K562 (cell line): ENCODE measurements at regions not wholly inside any gene's neighbourhood (a gene's known extent, or its start where the extent isn't known, plus 50 kb on each side); places are given as distances from the start of the nearest gene placed in this dataset.

Experiments used
- ATAC-seq: fragments of 200-7000 bp; cut with Tn5 transposase; 3 replicates; pipeline ENCODE4 v1.9.1; 2020; ENCODE audit warnings: moderate library complexity
- BruUV-seq: library from RNA; stranded (reverse); fragments of 400-500 nt; replicated peaks from 2 replicates; lab custom pipeline; 2021; lab: Mats Ljungman, UMichigan
- CTCF ChIA-PET: fragments of 300-600 bp; formaldehyde crosslinking; extraction: SDS; loops from one replicate; lab custom pipeline; 2021; ENCODE audit warnings: low intra/inter-chr PET ratio; lab: Yijun Ruan, JAX
- POLR2A ChIA-PET: fragments of 300-600, 350-650 bp; sonication (Branson Sonifier 250); formaldehyde crosslinking; extraction: SDS; loops from one replicate; lab custom pipeline; 2021; ENCODE audit warnings: antibody characterized with exemption, inconsistent platforms; lab: Yijun Ruan, JAX
- DNase-seq, 4 experiments: peaks; one replicate each; pipeline versions ENCODE4 v3.0.0 to v3.0.0-alpha.2; 2011 to 2018; ENCODE audit warnings: low spot score in 3 of 4, mixed read lengths in 3 of 4; ENCODE audit errors: extremely low read depth in 1 of 4
- FAIRE-seq: peaks from 2 replicates; lab custom pipeline; 2011; peaks lifted over from hg19 to GRCh38; lab: Jason Lieb, UNC
- H2AFZ ChIP-seq: 2 replicates; pipeline ENCODE4 v1.6.0; 2011; ENCODE audit warnings: low read depth, low read length, control low read depth, inconsistent platforms
- H3K27ac ChIP-seq: fragments of 200-600 bp; 3 replicates; pipeline ENCODE4 v1.8.0; 2011; ENCODE audit warnings: low read depth, mild to moderate bottlenecking, control low read depth, inconsistent platforms, low read length, moderate library complexity, mixed read lengths; ENCODE audit errors: extremely low read depth
- H3K27me3 ChIP-seq, 2 experiments: fragments of 300-600 bp in 1 of 2; 2 replicates in 1 of 2; 3 replicates in 1 of 2; pipeline versions ENCODE4 v1.6.0 to v1.8.0; 2011; ENCODE audit warnings: inconsistent platforms in 2 of 2, low read length in 2 of 2, mild to moderate bottlenecking in 1 of 2, mixed read lengths in 1 of 2, moderate library complexity in 1 of 2; ENCODE audit not compliant: control insufficient read depth in 2 of 2, insufficient read depth in 2 of 2
- H3K36me3 ChIP-seq: fragments of 300-600 bp; 3 replicates; pipeline ENCODE4 v1.8.0; 2011; ENCODE audit warnings: mild to moderate bottlenecking, low read length, inconsistent platforms; ENCODE audit not compliant: control insufficient read depth, insufficient read depth
- H3K4me1 ChIP-seq, 2 experiments: fragments of 200-600 bp in 1 of 2; replicated peaks in 1 of 2; 2 replicates in 1 of 2; 3 replicates in 1 of 2; pipeline versions ENCODE4 v1.5.1 to v1.8.0; 2011; ENCODE audit warnings: inconsistent platforms in 2 of 2, low read length in 2 of 2, mild to moderate bottlenecking in 1 of 2, mixed read lengths in 1 of 2, moderate library complexity in 1 of 2; ENCODE audit not compliant: control insufficient read depth in 2 of 2, insufficient read depth in 2 of 2
- H3K4me2 ChIP-seq: 2 replicates; pipeline ENCODE4 v1.6.1; 2011; ENCODE audit warnings: low read length, control low read depth, inconsistent platforms, mixed read lengths; ENCODE audit not compliant: insufficient read depth
- H3K4me3 ChIP-seq: fragments of 200-600 bp; sonication (generic), shearing (Covaris generic); 2 replicates; pipeline ENCODE4 v1.5.1; 2016; ENCODE audit warnings: control low read depth, inconsistent platforms
- H3K79me2 ChIP-seq: fragments of 200-600 bp; 3 replicates; pipeline ENCODE4 v1.8.0; 2011; ENCODE audit warnings: low read length, inconsistent platforms; ENCODE audit not compliant: control insufficient read depth, insufficient read depth
- H3K9ac ChIP-seq, 2 experiments: 2 replicates each; pipeline versions ENCODE4 v1.6.0 to v1.6.1; 2011; ENCODE audit warnings: low read depth in 2 of 2, low read length in 2 of 2, control low read depth in 1 of 2, inconsistent platforms in 1 of 2, mild to moderate bottlenecking in 1 of 2, mixed read lengths in 1 of 2; ENCODE audit not compliant: insufficient read depth in 1 of 2
- H3K9me1 ChIP-seq: one replicate; pipeline ENCODE4 v1.6.0; 2011; ENCODE audit warnings: inconsistent platforms, mild to moderate bottlenecking, low read length, moderate library complexity; ENCODE audit not compliant: control insufficient read depth, insufficient read depth
- H3K9me3 ChIP-seq: replicated peaks from 2 replicates; pipeline ENCODE4 v1.5.1; 2011; ENCODE audit warnings: low read depth, low read length, inconsistent platforms; ENCODE audit not compliant: control insufficient read depth, insufficient read depth
- H4K20me1 ChIP-seq: replicated peaks from 2 replicates; pipeline ENCODE4 v1.6.1; 2011; ENCODE audit warnings: low read length, inconsistent platforms, mixed read lengths; ENCODE audit not compliant: control insufficient read depth, insufficient read depth
- JUN ChIP-seq, 2 experiments: sonication (generic) in 1 of 2; formaldehyde crosslinking in 1 of 2; IDR thresholded peaks; 2 replicates each; pipeline versions ENCODE4 v1.6.1 to v1.8.0; 2012 to 2022; ENCODE audit warnings: borderline replicate concordance in 2 of 2, mild to moderate bottlenecking in 2 of 2, improper control_type of control experiment in 1 of 2, low read depth in 1 of 2, low read length in 1 of 2, missing genetic modification reagents in 1 of 2
- MAFG ChIP-seq: fragments of 450-650 bp; conservative IDR thresholded peaks from 2 replicates; pipeline ENCODE4 v1.6.1; 2016; ENCODE audit warnings: missing genetic modification characterization, missing compliant biosample characterization
- NFYB ChIP-seq: IDR thresholded peaks from 2 replicates; pipeline ENCODE4 v1.6.1; 2011; ENCODE audit warnings: mild to moderate bottlenecking, moderate library complexity; ENCODE audit not compliant: insufficient read length; ENCODE audit errors: extremely low read depth
- POLR2AphosphoS5 ChIP-seq: IDR thresholded peaks from 2 replicates; pipeline ENCODE4 v1.6.1; 2011; ENCODE audit warnings: mild to moderate bottlenecking, low read depth, low read length, moderate library complexity; ENCODE audit not compliant: control insufficient read depth, insufficient read depth
- SIX5 ChIP-seq, 2 experiments: IDR thresholded peaks; 2 replicates each; pipeline ENCODE4 v1.6.1; 2011; ENCODE audit warnings: low read length in 2 of 2, borderline replicate concordance in 1 of 2, low read depth in 1 of 2, mild to moderate bottlenecking in 1 of 2, moderate library complexity in 1 of 2; ENCODE audit not compliant: insufficient read depth in 1 of 2
- SMAD3 ChIP-seq: fragments of 450-650 bp; formaldehyde crosslinking; conservative IDR thresholded peaks from 2 replicates; pipeline ENCODE4 v1.4.0; 2020; ENCODE audit warnings: mild to moderate bottlenecking
- ZNF41 ChIP-seq: fragments of 250-450 bp; sonication (Bioruptor Pico); conservative IDR thresholded peaks from 2 replicates; pipeline ENCODE4 v1.4.0; 2020; ENCODE audit warnings: mild to moderate bottlenecking
- ZNF551 ChIP-seq: fragments of 250-450 bp; sonication (Bioruptor Pico); IDR thresholded peaks from 2 replicates; pipeline ENCODE4 v1.5.0; 2021; ENCODE audit warnings: mild to moderate bottlenecking, moderate library complexity
- ZNF644 ChIP-seq: fragments of 200-800 bp; sonication (Bioruptor generic); IDR thresholded peaks from 2 replicates; pipeline ENCODE4 v1.6.1; 2016; ENCODE audit warnings: low read depth, missing genetic modification characterization, missing compliant biosample characterization
- WGBS: fragments of 100-300 bp; shearing (Covaris generic); methylation state at CpG from one replicate; pipeline ENCODE4 v1.1.6; 2016; ENCODE audit warnings: low coverage, mixed read lengths; ENCODE audit not compliant: insufficient coverage; ENCODE audit errors: missing lambda C conversion rate; 5-methylcytosine and 5-hydroxymethylcytosine counted together
- in situ Hi-C: fragments of 300-500 bp; cut with MboI; formaldehyde crosslinking; loops from 4 replicates; pipeline ENCODE4 v1.15.0; 2018; ENCODE audit warnings: inconsistent platforms, mixed read lengths
- intact Hi-C: fragments of 100-400 bp; cut with micrococcal nuclease; formaldehyde crosslinking; loops from 2 replicates; pipeline ENCODE4 v1.14.2; 2022
- TF ChIP-seq, protein P1 (sequence below): fragments of 450-650 bp; IDR thresholded peaks from 2 replicates; pipeline ENCODE4 v1.6.1; 2016; ENCODE audit warnings: antibody characterized with exemption
- TF ChIP-seq, protein P2 (sequence below): IDR thresholded peaks from 3 replicates; pipeline ENCODE4 v1.6.1; 2011; ENCODE audit warnings: borderline replicate concordance, mild to moderate bottlenecking; ENCODE audit not compliant: insufficient read length, insufficient read depth

- TF ChIP-seq SMAD3 (CRISPR knock-in tag) (no peak), MAFG (tag) (no peak)
Observed at GRCh38 chr7:142459551-142459963, 201.7 kb upstream of the PRSS58 start (continued).

DNA sequence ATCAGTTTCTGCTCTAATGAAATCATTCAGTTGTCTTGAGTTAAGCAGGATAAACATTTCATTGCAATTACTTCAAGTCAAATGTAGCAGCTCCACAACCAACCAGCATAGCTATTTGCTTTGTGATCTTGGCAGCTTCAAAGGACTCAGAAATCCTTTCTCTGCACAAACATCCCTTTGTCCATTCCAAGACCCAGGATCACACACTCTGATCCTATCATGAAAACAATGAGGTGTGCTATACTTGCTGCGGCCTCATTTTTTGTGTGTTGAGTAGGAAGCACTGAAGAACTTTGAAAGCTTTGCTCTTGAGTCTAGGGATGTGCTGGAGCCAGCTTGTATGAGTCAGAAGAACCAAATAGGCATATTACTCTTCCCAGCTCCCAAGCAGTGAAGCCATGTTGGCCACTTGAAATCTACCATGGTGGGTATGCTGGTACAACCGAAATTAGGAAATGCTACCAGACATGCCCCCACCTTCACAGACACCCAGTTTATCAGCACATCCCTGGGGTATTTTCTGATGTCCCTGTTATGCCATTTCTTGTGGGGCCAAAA, 199.4 kb upstream of the PRSS58 start:
- Histone ChIP-seq H3K79me2 (no peaks in the 10 kb centered on the region), H3K4me1 (no peaks in the 10 kb centered on the region), H3K27ac (no peak overlapping the region), H2AFZ (no peak overlapping the region), H3K36me3 (no peaks in the 10 kb centered on the region), H3K27me3 (peaks cover 0 to 7% of the 10 kb centered on the region in 2 experiments; a peak in 1 of 5 replicates), H3K9ac (no peak overlapping the region), H3K9me3 (no peaks in the 10 kb centered on the region), H3K4me3 (no peak overlapping the region), H4K20me1 (no peaks in the 10 kb centered on the region), H3K9me1 (no peaks in the 10 kb centered on the region), H3K4me2 (no peak overlapping the region)
- ChIA-PET CTCF (no interaction called here), POLR2A (no interaction called here)
- DNase-seq (no peak), ATAC-seq (no peak), FAIRE-seq (no peak)
- in situ Hi-C loops = no loop called here
- intact Hi-C loops = no loop called here
- TF ChIP-seq ZNF41 (CRISPR knock-in tag) = no peak
- BruUV-seq = no TSS peak
- 4% methylated on average over 2 of the region's 2 CpGs for WGBS

- ATAC-seq (no peak), DNase-seq (no peak), FAIRE-seq (no peak)
- Histone ChIP-seq H3K27ac (no peak overlapping the region), H3K4me1 (no peaks in the 10 kb centered on the region), H3K36me3 (no peaks in the 10 kb centered on the region), H3K9me1 (no peaks in the 10 kb centered on the region), H3K9me3 (no peaks in the 10 kb centered on the region), H4K20me1 (no peaks in the 10 kb centered on the region), H3K79me2 (no peaks in the 10 kb centered on the region), H3K27me3 (peaks cover 0 to 7% of the 10 kb centered on the region in 2 experiments; a peak in 1 of 5 replicates), H3K9ac (no peak overlapping the region), H3K4me2 (no peak overlapping the region), H3K4me3 (no peak overlapping the region), H2AFZ (no peak overlapping the region)
- WGBS = 0% methylated on average over 10 of the region's 10 CpGs
- ChIA-PET POLR2A (interaction anchor here (0.7 kb wide), 1 partner anchor 32 kb away, joined by 3 read pairs; no protein-coding TSS in a partner anchor), CTCF (no interaction called here)
- no TSS peak for BruUV-seq
- intact Hi-C loops = no loop called here
- in situ Hi-C loops = no loop called here
- TF ChIP-seq ZNF644 (tag) = no peak
- TF ChIP-seq, protein P1, sequence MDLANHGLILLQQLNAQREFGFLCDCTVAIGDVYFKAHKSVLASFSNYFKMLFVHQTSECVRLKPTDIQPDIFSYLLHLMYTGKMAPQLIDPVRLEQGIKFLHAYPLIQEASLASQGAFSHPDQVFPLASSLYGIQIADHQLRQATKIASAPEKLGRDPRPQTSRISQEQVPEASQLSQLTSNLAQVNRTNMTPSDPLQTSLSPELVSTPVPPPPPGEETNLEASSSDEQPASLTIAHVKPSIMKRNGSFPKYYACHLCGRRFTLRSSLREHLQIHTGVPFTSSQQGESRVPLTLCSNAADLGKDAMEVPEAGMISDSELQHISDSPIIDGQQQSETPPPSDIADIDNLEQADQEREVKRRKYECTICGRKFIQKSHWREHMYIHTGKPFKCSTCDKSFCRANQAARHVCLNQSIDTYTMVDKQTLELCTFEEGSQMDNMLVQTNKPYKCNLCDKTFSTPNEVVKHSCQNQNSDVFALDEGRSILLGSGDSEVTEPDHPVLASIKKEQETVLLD = no peak
- TF ChIP-seq, protein P2, sequence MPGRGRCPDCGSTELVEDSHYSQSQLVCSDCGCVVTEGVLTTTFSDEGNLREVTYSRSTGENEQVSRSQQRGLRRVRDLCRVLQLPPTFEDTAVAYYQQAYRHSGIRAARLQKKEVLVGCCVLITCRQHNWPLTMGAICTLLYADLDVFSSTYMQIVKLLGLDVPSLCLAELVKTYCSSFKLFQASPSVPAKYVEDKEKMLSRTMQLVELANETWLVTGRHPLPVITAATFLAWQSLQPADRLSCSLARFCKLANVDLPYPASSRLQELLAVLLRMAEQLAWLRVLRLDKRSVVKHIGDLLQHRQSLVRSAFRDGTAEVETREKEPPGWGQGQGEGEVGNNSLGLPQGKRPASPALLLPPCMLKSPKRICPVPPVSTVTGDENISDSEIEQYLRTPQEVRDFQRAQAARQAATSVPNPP = no peak
- TF ChIP-seq ZNF551 (CRISPR knock-in tag) = no peak
- TF ChIP-seq NFYB = no peak
- TF ChIP-seq POLR2AphosphoS5 = no peak
- TF ChIP-seq SIX5 (IDR thresholded peaks at IDR 0.05; ENCODE audit: borderline replicate concordance in 1 of 2, insufficient read depth in 1 of 2, low read depth in 1 of 2, low read length in 2 of 2) = no peak
- no peak for TF ChIP-seq JUN (IDR thresholded peaks at IDR 0.05; ENCODE audit: borderline replicate concordance, low read depth, low read length)
- TF ChIP-seq JUN (CRISPR knock-in tag; IDR thresholded peaks at IDR 0.05; ENCODE audit: borderline replicate concordance) = no peak
Observed at GRCh38 chr7:142455392-142455791, 197.5 kb upstream of the PRSS58 start.
